Loucy (cell line): ENCODE measurements at regions not wholly inside any gene's neighbourhood (a gene's known extent, or its start where the extent isn't known, plus 50 kb on each side); places are given as distances from the start of the nearest gene placed in this dataset.

ENCODE experiments used
- CTCF ChIP-seq: fragments of 200-600 bp; sonication (generic); conservative IDR thresholded peaks from 2 replicates; pipeline ENCODE4 v1.5.1; 2014; ENCODE audit warnings: mild to moderate bottlenecking, antibody characterized with exemption, low read length
- EZH2phosphoT487 ChIP-seq: fragments of 200-600 bp; IDR thresholded peaks from 2 replicates; pipeline ENCODE4 v1.6.1; 2018; ENCODE audit warnings: antibody characterized with exemption, mild to moderate bottlenecking, moderate library complexity, borderline replicate concordance

GRCh38 chr1:82503822-82504221, 703.1 kb downstream of the ADGRL2 start:
- TF ChIP-seq CTCF (no peak), EZH2phosphoT487 (no peak)
